ENCODE measurements at regions not wholly inside any gene's neighbourhood (a gene's known extent, or its start where the extent isn't known, plus 50 kb on each side); places are given as distances from the start of the nearest gene placed in this dataset.
A peak's percentile ranks its signal among the peaks of the same experiment; 100 is the strongest.

- no peaks in the 10 kb centered on the region for H3K27me3 ChIP-seq (ENCODE audit: insufficient read depth, poor library complexity, severe bottlenecking)
- DNase-seq (ENCODE audit: low spot score) (peak; percentile 29), ATAC-seq (ENCODE audit: low read depth) (no peak)
- no peaks in the 10 kb centered on the region for H3K36me3 ChIP-seq (ENCODE audit: low read depth)
- H3K4me1 ChIP-seq (ENCODE audit: insufficient read depth, poor library complexity, severe bottlenecking) = no peaks in the 10 kb centered on the region
- H3K27ac ChIP-seq (ENCODE audit: poor library complexity, severe bottlenecking) = no peak overlapping the region
- no peak for TF ChIP-seq CTCF (IDR thresholded peaks at IDR 0.05; ENCODE audit: poor library complexity, severe bottlenecking)
- no peak overlapping the region for H3K4me3 ChIP-seq (ENCODE audit: severe bottlenecking)
- no peaks in the 10 kb centered on the region for H3K9me3 ChIP-seq (ENCODE audit: severe bottlenecking)
Measured at GRCh38 chr16:66262253-66263167, 104.0 kb upstream of the CDH5 start.

- no peaks in the 10 kb centered on the region for H3K27me3 ChIP-seq (ENCODE audit: insufficient read depth, poor library complexity, severe bottlenecking)
- no peak for ATAC-seq (ENCODE audit: low read depth)
- no peak for TF ChIP-seq CTCF (IDR thresholded peaks at IDR 0.05; ENCODE audit: poor library complexity, severe bottlenecking)
- H3K4me3 ChIP-seq (ENCODE audit: severe bottlenecking) = no peak overlapping the region
- H3K36me3 ChIP-seq (ENCODE audit: low read depth) = no peaks in the 10 kb centered on the region
- no peaks in the 10 kb centered on the region for H3K9me3 ChIP-seq (ENCODE audit: severe bottlenecking)
- no peak overlapping the region for H3K27ac ChIP-seq (ENCODE audit: poor library complexity, severe bottlenecking)
- no peak for DNase-seq (ENCODE audit: low spot score)
- no peaks in the 10 kb centered on the region for H3K4me1 ChIP-seq (ENCODE audit: insufficient read depth, poor library complexity, severe bottlenecking)
Measured at GRCh38 chr16:66261826-66262225, 104.7 kb upstream of the CDH5 start.

GRCh38 chr16:66260522-66261254, 105.8 kb upstream of the CDH5 start:
- no peaks in the 10 kb centered on the region for H3K36me3 ChIP-seq (ENCODE audit: low read depth)
- no peak overlapping the region for H3K4me3 ChIP-seq (ENCODE audit: severe bottlenecking)
- DNase-seq (ENCODE audit: low spot score) = peak; percentile 17
- no peaks in the 10 kb centered on the region for H3K4me1 ChIP-seq (ENCODE audit: insufficient read depth, poor library complexity, severe bottlenecking)
- no peak for ATAC-seq (ENCODE audit: low read depth)
- no peaks in the 10 kb centered on the region for H3K27me3 ChIP-seq (ENCODE audit: insufficient read depth, poor library complexity, severe bottlenecking)
- no peak overlapping the region for H3K27ac ChIP-seq (ENCODE audit: poor library complexity, severe bottlenecking)
- H3K9me3 ChIP-seq (ENCODE audit: severe bottlenecking) = no peaks in the 10 kb centered on the region
- no peak for TF ChIP-seq CTCF (IDR thresholded peaks at IDR 0.05; ENCODE audit: poor library complexity, severe bottlenecking)

- H3K36me3 ChIP-seq (ENCODE audit: low read depth) = no peaks in the 10 kb centered on the region
- H3K27me3 ChIP-seq (ENCODE audit: insufficient read depth, poor library complexity, severe bottlenecking) = no peaks in the 10 kb centered on the region
- H3K27ac ChIP-seq (ENCODE audit: poor library complexity, severe bottlenecking) = no peak overlapping the region
- ATAC-seq (ENCODE audit: low read depth) = no peak
- peak; percentile 29 for DNase-seq (ENCODE audit: low spot score)
- no peaks in the 10 kb centered on the region for H3K4me1 ChIP-seq (ENCODE audit: insufficient read depth, poor library complexity, severe bottlenecking)
- TF ChIP-seq CTCF (IDR thresholded peaks at IDR 0.05; ENCODE audit: poor library complexity, severe bottlenecking) = no peak
- no peak overlapping the region for H3K4me3 ChIP-seq (ENCODE audit: severe bottlenecking)
- no peaks in the 10 kb centered on the region for H3K9me3 ChIP-seq (ENCODE audit: severe bottlenecking)
Measured at GRCh38 chr16:66258916-66259845, 107.3 kb upstream of the CDH5 start.
